HG03460 (cell line): ENCODE measurements at regions not wholly inside any gene's neighbourhood (a gene's known extent, or its start where the extent isn't known, plus 50 kb on each side); places are given as distances from the start of the nearest gene placed in this dataset.
"Not testable (repeated sequence)": the region's sequence is repeated elsewhere in the genome, so short reads cannot be mapped to it uniquely, and the experiment has no call there.

Experiments
- ATAC-seq: cut with Tn5 transposase; IDR thresholded peaks from one replicate; pipeline ENCODE4 v1.9.1; 2021; ENCODE audit not compliant: unreplicated experiment

- no peak for ATAC-seq
Observed at GRCh38 chr3:110301781-110302180, 769.8 kb upstream of the NECTIN3 start.

GRCh38 chr3:110307065-110307809 is 764.4 kb upstream of the NECTIN3 start:
- ATAC-seq, result no peak

GRCh38 chr3:110311541-110311940 is 760.1 kb upstream of the NECTIN3 start:
- no peak for ATAC-seq

GRCh38 chr3:110314512-110315114 is 757.0 kb upstream of the NECTIN3 start:
- ATAC-seq, result peak; percentile 92

- no peak for ATAC-seq
Observed at GRCh38 chr3:110318108-110318507, 753.5 kb upstream of the NECTIN3 start.

GRCh38 chr3:110323349-110323748 is 748.3 kb upstream of the NECTIN3 start:
- ATAC-seq, result no peak

GRCh38 chr3:110324171-110324705 is 747.4 kb upstream of the NECTIN3 start:
- no peak for ATAC-seq

- ATAC-seq, result no peak
Observed at GRCh38 chr3:110327870-110328269, 743.7 kb upstream of the NECTIN3 start.

GRCh38 chr3:110331562-110331961 is 740.1 kb upstream of the NECTIN3 start:
- ATAC-seq, result not testable (repeated sequence)

- no peak for ATAC-seq
Observed at GRCh38 chr3:110332629-110333028, 739.0 kb upstream of the NECTIN3 start.

GRCh38 chr3:110341047-110341446 is 730.6 kb upstream of the NECTIN3 start:
- no peak for ATAC-seq

- ATAC-seq, result no peak
Observed at GRCh38 chr3:110343376-110343775, 728.2 kb upstream of the NECTIN3 start.

- peak; percentile 86 for ATAC-seq
Observed at GRCh38 chr3:110343945-110344344, 727.7 kb upstream of the NECTIN3 start.

- ATAC-seq, result no peak
Observed at GRCh38 chr3:110344487-110344886, 727.1 kb upstream of the NECTIN3 start.

- ATAC-seq, result peak; percentile 49
Observed at GRCh38 chr3:110344897-110345767, 726.5 kb upstream of the NECTIN3 start.

- ATAC-seq, result no peak
Observed at GRCh38 chr3:110349295-110349694, 722.3 kb upstream of the NECTIN3 start.

GRCh38 chr3:110352841-110353604 is 718.6 kb upstream of the NECTIN3 start:
- no peak for ATAC-seq

- no peak for ATAC-seq
Observed at GRCh38 chr3:110362751-110363150, 708.9 kb upstream of the NECTIN3 start.

GRCh38 chr3:110367289-110367688 is 704.3 kb upstream of the NECTIN3 start:
- ATAC-seq, result not testable (repeated sequence)

- no peak for ATAC-seq
Observed at GRCh38 chr3:110375751-110376518, 695.7 kb upstream of the NECTIN3 start.
